Fibroblast of the aortic adventitia (primary cell): ENCODE measurements at regions not wholly inside any gene's neighbourhood (a gene's known extent, or its start where the extent isn't known, plus 50 kb on each side); places are given as distances from the start of the nearest gene placed in this dataset.
A peak's percentile ranks its signal among the peaks of the same experiment; 100 is the strongest.

Experiments
- DNase-seq: peaks from one replicate; pipeline ENCODE4 v3.0.0-alpha.2; 2010; ENCODE audit warnings: low read depth
- H3K4me3 ChIP-seq: 2 replicates; pipeline ENCODE4 v1.5.1; 2011; ENCODE audit warnings: low read depth, mild to moderate bottlenecking, control low read depth, low read length, moderate library complexity
- TF ChIP-seq, protein P1 (sequence below): IDR thresholded peaks from 2 replicates; pipeline ENCODE4 v1.5.1; 2011; ENCODE audit warnings: mild to moderate bottlenecking, low read length, control low read depth, inconsistent platforms; ENCODE audit not compliant: insufficient read depth

DNA sequence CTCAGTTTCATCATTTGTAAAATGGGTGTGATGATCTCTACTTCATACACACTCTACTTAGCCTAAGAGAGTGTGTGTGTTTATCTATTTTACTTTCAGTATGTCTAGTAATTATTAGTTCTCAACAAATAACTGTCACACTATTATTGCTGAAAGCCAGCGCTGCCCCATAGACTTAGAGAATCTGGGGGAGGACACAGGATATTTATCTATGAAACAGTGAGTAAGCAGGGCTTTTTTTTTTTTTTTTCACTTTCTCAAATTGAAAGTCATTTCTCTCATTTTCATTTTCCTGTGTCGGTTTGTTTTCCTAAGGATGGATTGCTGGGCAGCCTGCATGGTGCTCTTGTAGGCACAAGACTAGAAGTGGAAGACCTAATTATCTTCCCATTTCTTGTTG lies 248.4 kb upstream of the RPS23 start:
- DNase-seq = no peak
- TF ChIP-seq, protein P1, sequence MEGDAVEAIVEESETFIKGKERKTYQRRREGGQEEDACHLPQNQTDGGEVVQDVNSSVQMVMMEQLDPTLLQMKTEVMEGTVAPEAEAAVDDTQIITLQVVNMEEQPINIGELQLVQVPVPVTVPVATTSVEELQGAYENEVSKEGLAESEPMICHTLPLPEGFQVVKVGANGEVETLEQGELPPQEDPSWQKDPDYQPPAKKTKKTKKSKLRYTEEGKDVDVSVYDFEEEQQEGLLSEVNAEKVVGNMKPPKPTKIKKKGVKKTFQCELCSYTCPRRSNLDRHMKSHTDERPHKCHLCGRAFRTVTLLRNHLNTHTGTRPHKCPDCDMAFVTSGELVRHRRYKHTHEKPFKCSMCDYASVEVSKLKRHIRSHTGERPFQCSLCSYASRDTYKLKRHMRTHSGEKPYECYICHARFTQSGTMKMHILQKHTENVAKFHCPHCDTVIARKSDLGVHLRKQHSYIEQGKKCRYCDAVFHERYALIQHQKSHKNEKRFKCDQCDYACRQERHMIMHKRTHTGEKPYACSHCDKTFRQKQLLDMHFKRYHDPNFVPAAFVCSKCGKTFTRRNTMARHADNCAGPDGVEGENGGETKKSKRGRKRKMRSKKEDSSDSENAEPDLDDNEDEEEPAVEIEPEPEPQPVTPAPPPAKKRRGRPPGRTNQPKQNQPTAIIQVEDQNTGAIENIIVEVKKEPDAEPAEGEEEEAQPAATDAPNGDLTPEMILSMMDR = no peak
- no peak overlapping the region for H3K4me3 ChIP-seq

DNA sequence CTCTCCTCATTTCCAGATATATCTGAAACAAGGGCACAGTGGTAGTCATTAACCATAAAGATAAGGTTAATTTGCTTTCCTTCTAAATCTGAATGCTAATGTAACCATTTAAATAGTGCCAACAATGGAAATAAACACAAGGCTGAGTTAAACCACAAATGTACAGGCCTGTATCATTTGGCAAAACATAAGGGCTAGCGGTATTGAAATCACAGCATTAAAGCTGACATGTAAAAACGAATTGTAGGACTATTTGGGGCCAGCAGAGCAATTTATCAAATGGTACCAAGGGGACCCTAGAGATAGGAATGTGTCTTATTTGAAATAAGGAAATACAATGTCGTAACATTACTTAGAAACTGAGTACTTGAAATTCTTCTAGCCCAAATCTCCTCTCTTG lies 247.5 kb upstream of the RPS23 start:
- TF ChIP-seq, protein P1 = no peak
- no peak overlapping the region for H3K4me3 ChIP-seq
- peak; percentile 40 for DNase-seq

DNA sequence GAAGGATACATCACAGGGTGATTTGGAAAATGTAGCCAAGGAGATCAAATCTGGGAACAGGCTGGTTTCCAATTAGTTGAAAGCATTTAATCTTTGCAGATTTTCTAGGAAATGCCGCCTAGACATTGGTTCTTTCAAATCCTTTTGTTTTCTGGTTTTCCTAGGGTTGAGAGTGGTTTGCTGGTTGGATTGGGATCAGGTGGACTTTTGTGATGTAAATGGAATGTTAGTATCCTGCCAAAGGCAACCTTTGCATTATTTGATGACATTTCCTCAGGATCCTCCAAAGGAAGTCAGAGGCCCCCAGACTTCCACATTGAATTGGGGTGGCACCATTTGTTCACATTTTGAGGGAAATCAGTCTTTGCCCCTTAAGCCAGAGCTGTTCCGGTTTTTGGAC lies 245.5 kb upstream of the RPS23 start:
- no peak for DNase-seq
- TF ChIP-seq, protein P1 = no peak

DNA sequence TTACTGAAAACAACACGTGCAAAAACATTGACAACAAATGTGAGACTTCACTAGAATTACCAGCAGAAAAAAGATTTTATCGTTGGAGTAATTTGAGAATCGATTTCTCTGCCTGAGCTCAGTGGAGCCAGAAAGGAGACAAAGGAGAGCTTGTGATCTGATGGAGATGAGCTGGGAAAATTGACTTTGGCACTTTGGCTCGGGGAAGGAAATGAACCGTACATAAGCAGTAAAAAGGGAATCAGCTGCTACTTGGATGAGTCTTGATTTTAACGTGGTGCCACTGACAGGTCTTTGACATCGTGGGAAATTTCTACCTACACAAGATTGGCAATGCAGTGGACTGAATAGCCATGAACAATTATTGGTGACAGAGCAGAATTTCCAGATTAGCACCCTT lies 244.7 kb upstream of the RPS23 start:
- no peak for DNase-seq
- H3K4me3 ChIP-seq = no peak overlapping the region
- TF ChIP-seq, protein P1 = no peak

More for the DNA sequence above, 245.5 kb upstream of the RPS23 start:
- no peak overlapping the region for H3K4me3 ChIP-seq

DNA sequence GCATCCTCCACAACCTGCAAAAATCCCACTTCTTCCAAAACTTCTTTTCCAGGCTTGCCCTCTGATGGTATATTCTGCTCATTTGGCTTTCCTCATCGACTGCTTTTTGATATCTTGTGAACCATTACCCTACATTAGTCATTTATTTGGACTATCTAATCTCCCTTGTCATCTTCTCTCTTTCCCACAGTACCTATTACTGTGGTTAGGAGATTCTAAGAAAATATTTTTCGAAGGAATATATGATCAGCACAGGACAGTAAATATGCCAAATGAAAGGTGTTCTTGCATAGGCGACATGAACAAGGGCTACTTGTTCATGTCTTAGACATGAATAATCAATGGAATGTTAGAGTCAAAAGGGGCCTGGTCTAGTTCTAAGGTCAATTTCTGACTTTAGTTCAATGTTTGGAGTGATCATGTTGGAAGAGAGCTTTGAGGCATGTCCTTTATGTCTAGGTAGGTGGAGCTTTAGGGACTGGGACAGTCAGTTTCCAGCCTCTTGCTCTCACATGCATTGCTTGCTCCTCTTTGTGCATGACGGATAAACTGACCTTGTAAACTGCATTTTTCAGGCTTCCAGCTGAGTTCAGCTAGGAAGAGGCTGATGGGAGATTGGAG lies 243.4 kb upstream of the RPS23 start:
- DNase-seq = no peak
- TF ChIP-seq, protein P1 = no peak
- no peak overlapping the region for H3K4me3 ChIP-seq

DNA sequence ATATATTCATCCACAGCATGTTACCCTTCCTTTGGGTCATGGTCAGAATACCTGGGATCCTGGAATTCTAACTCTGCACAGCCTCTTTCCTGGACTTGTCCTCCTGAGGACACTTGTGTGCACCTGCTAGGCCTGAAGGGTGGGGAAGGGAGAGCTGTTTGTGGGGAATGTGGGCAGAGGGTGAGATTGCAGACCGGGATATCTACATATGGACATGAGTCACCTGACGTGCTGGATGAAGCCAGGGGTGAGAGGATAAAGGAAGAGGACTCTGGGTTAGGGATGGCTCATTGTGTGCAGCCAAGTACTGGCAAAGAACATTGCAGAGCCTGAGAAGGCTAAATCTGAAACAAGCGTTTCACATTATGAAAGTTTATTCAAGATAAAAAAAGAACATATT lies 241.4 kb upstream of the RPS23 start:
- TF ChIP-seq, protein P1 = no peak
- DNase-seq = no peak
- no peak overlapping the region for H3K4me3 ChIP-seq

DNA sequence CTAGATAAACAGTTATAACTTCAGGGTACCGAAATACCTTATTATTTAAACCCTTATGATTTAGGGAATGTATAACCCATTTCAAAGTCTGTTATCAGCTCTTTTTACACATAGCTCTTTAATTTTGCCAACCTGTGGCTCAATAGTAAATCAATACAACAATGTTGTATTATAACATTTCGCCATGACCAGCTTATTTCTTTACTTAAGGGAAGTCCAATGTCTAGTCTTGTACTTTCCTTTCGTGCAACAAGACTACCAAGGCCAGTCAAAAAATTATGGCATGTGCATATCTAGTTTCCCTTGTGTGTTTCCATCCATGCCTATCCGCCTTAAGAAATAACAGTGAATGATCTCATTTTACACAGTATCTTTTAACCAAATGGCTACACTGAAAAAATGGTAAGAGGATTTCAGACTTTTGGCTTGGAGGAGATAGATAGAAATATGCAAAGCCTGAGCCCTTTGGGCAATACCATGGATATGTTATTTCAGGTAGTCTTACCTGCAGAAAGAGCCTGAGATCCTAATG lies 239.5 kb upstream of the RPS23 start:
- no peak for DNase-seq
- H3K4me3 ChIP-seq = no peak overlapping the region
- TF ChIP-seq, protein P1 = no peak
